ENCODE measurements at regions not wholly inside any gene's neighbourhood (a gene's known extent, or its start where the extent isn't known, plus 50 kb on each side); places are given as distances from the start of the nearest gene placed in this dataset. TPM values are rescaled to one million over a fixed set of nuclear protein-coding genes. Genes with fewer than 3 reads are reported as not detected.

DNA sequence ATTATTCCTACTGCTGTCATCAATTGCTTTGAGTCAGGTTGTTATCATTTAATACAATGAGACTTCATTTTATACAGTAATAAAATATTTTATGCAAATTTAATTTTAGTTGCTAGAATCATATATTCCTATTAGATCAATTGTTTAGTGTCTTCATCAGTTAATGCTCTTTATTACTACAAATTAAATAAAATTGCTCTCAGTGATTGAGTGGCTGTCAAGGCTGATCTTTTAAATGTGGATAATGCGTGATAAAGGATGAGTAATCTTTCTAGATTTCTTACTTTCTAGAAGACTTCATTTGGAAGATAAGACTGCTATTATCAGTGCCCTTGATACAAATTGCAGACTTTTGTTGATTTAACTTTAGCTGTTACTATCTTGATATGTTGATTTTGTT is 59.6 kb upstream of the CDH2 start:
- Histone ChIP-seq H3K4me1 (ENCODE audit: low read depth) (no peaks in the 10 kb centered on the region), H3K4me3 (no peak overlapping the region), H3K36me3 (ENCODE audit: low read depth) (no peaks in the 10 kb centered on the region), H3K9me3 (peaks cover 16% of the 10 kb centered on the region)
- no peak for ATAC-seq
- intact Hi-C loops (cut with DNase I, micrococcal nuclease): no loop called here
- no peak for DNase-seq
- no peak for TF ChIP-seq CTCF (IDR thresholded peaks at IDR 0.05)

Small RNA genes lying in the stretch of these regions (microRNA-seq; reads per million reads assigned to microRNA genes)
- not detected for gene MIR302F

Data from mucosa of descending colon (tissue), 3 donors.